ENCODE measurements at regions not wholly inside any gene's neighbourhood (a gene's known extent, or its start where the extent isn't known, plus 50 kb on each side); places are given as distances from the start of the nearest gene placed in this dataset.
"Not testable (repeated sequence)": the region's sequence is repeated elsewhere in the genome, so short reads cannot be mapped to it uniquely, and the experiment has no call there.

DNA sequence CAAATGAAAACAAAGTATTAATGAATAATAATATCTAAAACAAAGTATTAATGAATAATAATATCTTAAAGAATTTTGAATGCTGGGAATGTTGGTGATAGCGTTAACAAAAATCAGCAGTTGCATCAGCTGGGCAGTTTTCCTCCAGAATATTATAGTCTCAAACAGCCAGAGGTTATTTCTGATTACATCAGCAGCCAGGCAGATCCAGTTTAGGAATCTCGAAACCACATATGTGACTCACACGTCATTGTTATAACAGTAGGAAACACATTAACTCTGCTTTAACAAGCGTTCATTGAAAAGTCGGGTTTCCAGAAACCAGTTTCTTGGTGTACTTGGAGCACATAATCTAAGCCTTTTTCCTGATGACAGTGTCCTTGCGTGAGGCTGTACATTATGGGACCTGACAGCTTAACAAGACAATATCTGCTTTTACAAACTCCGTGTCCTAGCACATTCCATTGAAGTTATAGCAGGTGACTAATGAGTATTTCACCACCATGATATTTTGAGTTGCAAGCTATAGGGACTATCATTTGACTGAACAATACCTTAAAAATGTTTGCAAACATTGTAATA lies 559.5 kb upstream of the KLF4 start:
- intact Hi-C loops (cut with micrococcal nuclease): no loop called here
- Mint-ChIP-seq H3K4me1 (ENCODE audit: low read depth) (no peaks in the 10 kb centered on the region), H3K27ac (no peak overlapping the region), H3K9me3 (peaks cover 9% of the 10 kb centered on the region), H3K4me3 (ENCODE audit: low read depth) (no peak overlapping the region), H3K36me3 (ENCODE audit: low read depth) (no peaks in the 10 kb centered on the region), H3K27me3 (ENCODE audit: low read depth) (no peaks in the 10 kb centered on the region)
- DNase-seq (ENCODE audit: low spot score): no peak

GRCh38 chr9:108048406-108049025 lies 558.9 kb upstream of the KLF4 start:
- DNase-seq (ENCODE audit: low spot score): no peak
- Mint-ChIP-seq H3K4me3 (ENCODE audit: low read depth) (no peak overlapping the region), H3K27me3 (ENCODE audit: low read depth) (no peaks in the 10 kb centered on the region), H3K9me3 (peaks cover 12% of the 10 kb centered on the region), H3K27ac (no peak overlapping the region), H3K4me1 (ENCODE audit: low read depth) (no peaks in the 10 kb centered on the region), H3K36me3 (ENCODE audit: low read depth) (no peaks in the 10 kb centered on the region)
- intact Hi-C loops (cut with micrococcal nuclease): no loop called here

DNA sequence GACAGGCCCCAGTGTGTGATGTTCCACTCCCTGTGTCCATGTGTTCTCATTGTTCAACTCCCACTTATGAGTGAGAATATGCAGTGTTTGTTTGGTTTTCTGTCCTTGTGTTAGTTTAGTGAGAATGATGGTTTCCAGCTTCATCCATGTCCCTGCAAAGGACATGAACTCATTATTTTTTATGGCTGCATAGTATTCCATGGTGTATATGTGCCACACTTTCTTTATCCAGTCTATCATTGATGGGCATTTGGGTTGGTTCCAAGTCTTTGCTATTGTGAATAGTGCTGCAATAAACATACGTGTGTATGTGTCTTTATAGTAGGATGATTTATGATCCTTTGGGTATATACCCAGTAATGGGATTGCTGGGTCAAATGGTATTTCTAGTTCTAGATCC lies 558.2 kb upstream of the KLF4 start:
- intact Hi-C loops (cut with micrococcal nuclease); H3K27ac Mint-ChIP-seq; H3K4me1 Mint-ChIP-seq (ENCODE audit: low read depth); H3K4me3 Mint-ChIP-seq (ENCODE audit: low read depth); H3K27me3 Mint-ChIP-seq (ENCODE audit: low read depth); H3K36me3 Mint-ChIP-seq (ENCODE audit: low read depth); DNase-seq (ENCODE audit: low spot score): not testable (repeated sequence)
- peaks cover 13% of the 10 kb centered on the region for H3K9me3 Mint-ChIP-seq

DNA sequence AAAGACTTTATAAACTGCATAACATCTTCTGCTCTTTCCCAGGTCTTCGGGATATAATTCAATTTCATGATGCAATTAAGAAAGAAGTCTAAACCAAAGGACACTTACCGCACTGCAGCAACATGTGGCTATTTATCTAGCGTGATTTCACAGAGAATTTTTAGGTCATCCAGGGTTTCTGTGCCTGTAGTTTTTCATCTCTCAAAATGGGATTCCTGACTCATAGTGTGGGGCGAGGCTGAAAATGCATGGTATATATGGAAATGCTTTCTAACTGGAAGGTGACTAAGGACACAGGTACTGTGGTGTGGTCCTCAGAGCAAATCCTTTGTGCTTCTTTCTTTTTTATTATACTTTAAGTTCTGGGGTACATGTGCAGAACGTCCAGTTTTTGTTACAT lies 557.7 kb upstream of the KLF4 start:
- Mint-ChIP-seq H3K27me3 (ENCODE audit: low read depth) (no peaks in the 10 kb centered on the region), H3K4me3 (ENCODE audit: low read depth) (no peak overlapping the region), H3K36me3 (ENCODE audit: low read depth) (no peaks in the 10 kb centered on the region), H3K27ac (no peak overlapping the region), H3K9me3 (peaks cover 13% of the 10 kb centered on the region), H3K4me1 (ENCODE audit: low read depth) (no peaks in the 10 kb centered on the region)
- intact Hi-C loops (cut with micrococcal nuclease): no loop called here
- no peak for DNase-seq (ENCODE audit: low spot score)

DNA sequence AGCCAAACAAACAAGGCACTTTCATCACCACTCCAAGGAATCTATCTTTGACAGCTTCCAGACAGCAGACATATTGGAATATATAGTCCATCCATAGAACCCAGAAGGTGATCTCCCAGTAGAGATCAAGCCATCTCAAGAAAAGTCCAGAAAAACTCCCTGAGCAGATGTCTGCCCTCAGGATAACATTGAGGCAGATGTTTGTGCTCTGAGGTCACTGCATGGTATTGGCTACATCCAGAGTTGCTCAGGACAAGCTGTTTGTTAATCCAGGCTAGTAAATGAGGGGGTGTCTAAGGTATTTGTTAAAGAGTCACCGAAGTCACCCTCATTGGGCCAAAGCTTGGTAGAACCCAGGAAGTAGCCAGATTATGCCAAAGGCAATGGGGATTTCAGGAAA lies 556.3 kb upstream of the KLF4 start:
- peaks cover 9% of the 10 kb centered on the region for H3K9me3 Mint-ChIP-seq
- H3K27ac Mint-ChIP-seq: no peak overlapping the region
- DNase-seq (ENCODE audit: low spot score): no peak
- H3K36me3 Mint-ChIP-seq (ENCODE audit: low read depth): no peaks in the 10 kb centered on the region
- intact Hi-C loops (cut with micrococcal nuclease): no loop called here
- H3K27me3 Mint-ChIP-seq (ENCODE audit: low read depth): no peaks in the 10 kb centered on the region
- no peaks in the 10 kb centered on the region for H3K4me1 Mint-ChIP-seq (ENCODE audit: low read depth)
- no peak overlapping the region for H3K4me3 Mint-ChIP-seq (ENCODE audit: low read depth)

GRCh38 chr9:108043585-108043984 lies 554.0 kb upstream of the KLF4 start:
- no peaks in the 10 kb centered on the region for H3K36me3 Mint-ChIP-seq (ENCODE audit: low read depth)
- H3K4me3 Mint-ChIP-seq (ENCODE audit: low read depth): no peak overlapping the region
- peaks cover 12% of the 10 kb centered on the region for H3K9me3 Mint-ChIP-seq
- no peaks in the 10 kb centered on the region for H3K27me3 Mint-ChIP-seq (ENCODE audit: low read depth)
- H3K27ac Mint-ChIP-seq: no peak overlapping the region
- H3K4me1 Mint-ChIP-seq (ENCODE audit: low read depth): no peaks in the 10 kb centered on the region
- no peak for DNase-seq (ENCODE audit: low spot score)
- intact Hi-C loops (cut with micrococcal nuclease): no loop called here

GRCh38 chr9:108041551-108041950 lies 552.0 kb upstream of the KLF4 start:
- Mint-ChIP-seq H3K27me3 (ENCODE audit: low read depth) (no peaks in the 10 kb centered on the region), H3K36me3 (ENCODE audit: low read depth) (no peaks in the 10 kb centered on the region), H3K9me3 (peaks cover 9% of the 10 kb centered on the region), H3K4me3 (ENCODE audit: low read depth) (no peak overlapping the region), H3K4me1 (ENCODE audit: low read depth) (no peaks in the 10 kb centered on the region), H3K27ac (no peak overlapping the region)
- DNase-seq (ENCODE audit: low spot score): no peak
- intact Hi-C loops (cut with micrococcal nuclease): no loop called here

DNA sequence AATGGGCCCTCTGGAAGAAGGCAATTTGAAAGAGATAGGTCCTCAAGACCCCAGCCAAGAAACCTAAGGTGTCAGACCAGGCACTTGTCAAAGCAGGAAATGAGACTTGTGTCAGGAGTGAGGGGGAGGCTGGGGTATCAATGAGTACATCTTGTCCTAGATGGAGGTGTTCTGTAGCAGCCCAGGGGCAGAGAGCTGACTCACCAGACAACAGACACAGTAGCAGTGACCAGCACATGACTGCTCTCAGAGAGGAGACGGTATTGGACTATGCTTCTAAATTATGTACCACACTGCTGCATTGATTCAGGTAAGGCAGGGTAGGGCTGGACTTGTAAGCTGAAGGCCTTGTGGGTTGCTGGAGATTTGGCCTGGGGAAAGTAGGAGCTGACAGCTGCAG lies 551.2 kb upstream of the KLF4 start:
- H3K9me3 Mint-ChIP-seq: peaks cover 9% of the 10 kb centered on the region
- no peaks in the 10 kb centered on the region for H3K36me3 Mint-ChIP-seq (ENCODE audit: low read depth)
- no peak overlapping the region for H3K4me3 Mint-ChIP-seq (ENCODE audit: low read depth)
- DNase-seq (ENCODE audit: low spot score): no peak
- H3K27ac Mint-ChIP-seq: no peak overlapping the region
- H3K27me3 Mint-ChIP-seq (ENCODE audit: low read depth): no peaks in the 10 kb centered on the region
- H3K4me1 Mint-ChIP-seq (ENCODE audit: low read depth): no peaks in the 10 kb centered on the region
- intact Hi-C loops (cut with micrococcal nuclease): no loop called here

DNA sequence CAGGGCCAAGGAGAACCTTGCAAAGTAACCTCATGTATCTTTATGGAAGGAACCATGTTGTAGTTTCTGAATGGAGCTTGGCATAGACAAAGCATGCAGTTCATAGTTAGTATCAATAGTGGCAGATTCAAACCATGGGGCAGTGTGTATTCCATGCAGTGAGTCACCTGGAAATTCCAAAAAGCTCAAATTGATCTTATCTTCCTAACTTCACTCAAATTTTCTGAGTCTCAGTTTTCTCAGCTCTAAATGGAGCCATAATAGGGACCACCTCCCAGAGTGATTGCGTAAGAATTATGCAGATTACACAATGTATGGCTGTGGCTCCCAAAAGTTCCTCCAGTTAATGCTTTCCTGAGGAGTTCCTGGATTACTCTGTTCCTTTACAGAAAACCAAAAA lies 549.9 kb upstream of the KLF4 start:
- no peak for DNase-seq (ENCODE audit: low spot score)
- Mint-ChIP-seq H3K4me3 (ENCODE audit: low read depth) (no peak overlapping the region), H3K9me3 (peaks cover 9% of the 10 kb centered on the region), H3K27me3 (ENCODE audit: low read depth) (no peaks in the 10 kb centered on the region), H3K36me3 (ENCODE audit: low read depth) (no peaks in the 10 kb centered on the region), H3K27ac (no peak overlapping the region), H3K4me1 (ENCODE audit: low read depth) (no peaks in the 10 kb centered on the region)
- intact Hi-C loops (cut with micrococcal nuclease): no loop called here

- Mint-ChIP-seq H3K9me3 (peaks cover 9% of the 10 kb centered on the region), H3K4me1 (ENCODE audit: low read depth) (no peaks in the 10 kb centered on the region), H3K4me3 (ENCODE audit: low read depth) (no peak overlapping the region), H3K27me3 (ENCODE audit: low read depth) (no peaks in the 10 kb centered on the region), H3K27ac (no peak overlapping the region), H3K36me3 (ENCODE audit: low read depth) (no peaks in the 10 kb centered on the region)
- intact Hi-C loops (cut with micrococcal nuclease): no loop called here
- DNase-seq (ENCODE audit: low spot score): no peak
Observed at GRCh38 chr9:108039012-108039411, 549.4 kb upstream of the KLF4 start.

DNA sequence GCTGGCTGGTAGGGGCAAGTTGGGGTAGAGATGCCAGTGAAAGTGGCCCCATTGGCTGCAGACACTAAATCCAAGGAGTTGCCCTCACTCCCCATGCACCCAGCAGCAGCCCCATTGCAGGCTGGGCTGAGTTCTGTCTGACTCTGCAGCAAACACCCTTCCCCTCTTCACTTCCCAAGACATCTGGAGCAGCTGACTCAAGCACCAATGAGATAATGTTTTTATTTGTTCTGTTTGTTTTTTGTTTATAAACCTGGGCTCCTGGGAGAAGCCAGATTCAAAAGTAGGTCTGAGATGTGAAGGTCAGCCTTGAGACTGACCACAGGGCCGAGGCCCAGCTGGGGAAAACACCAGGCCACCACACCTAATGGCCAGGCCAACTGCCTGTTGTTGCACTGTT lies 545.9 kb upstream of the KLF4 start:
- intact Hi-C loops (cut with micrococcal nuclease): no loop called here
- H3K9me3 Mint-ChIP-seq: peaks cover 14% of the 10 kb centered on the region
- H3K4me3 Mint-ChIP-seq (ENCODE audit: low read depth): no peak overlapping the region
- no peak for DNase-seq (ENCODE audit: low spot score)
- H3K27ac Mint-ChIP-seq: no peak overlapping the region
- no peaks in the 10 kb centered on the region for H3K27me3 Mint-ChIP-seq (ENCODE audit: low read depth)
- no peaks in the 10 kb centered on the region for H3K36me3 Mint-ChIP-seq (ENCODE audit: low read depth)
- no peaks in the 10 kb centered on the region for H3K4me1 Mint-ChIP-seq (ENCODE audit: low read depth)

- Mint-ChIP-seq H3K4me1 (ENCODE audit: low read depth) (no peaks in the 10 kb centered on the region), H3K4me3 (ENCODE audit: low read depth) (no peak overlapping the region), H3K27me3 (ENCODE audit: low read depth) (no peaks in the 10 kb centered on the region), H3K27ac (no peak overlapping the region), H3K36me3 (ENCODE audit: low read depth) (no peaks in the 10 kb centered on the region), H3K9me3 (peaks cover 14% of the 10 kb centered on the region)
- intact Hi-C loops (cut with micrococcal nuclease): no loop called here
- no peak for DNase-seq (ENCODE audit: low spot score)
Observed at GRCh38 chr9:108033976-108034964, 544.7 kb upstream of the KLF4 start.

- H3K4me3 Mint-ChIP-seq (ENCODE audit: low read depth); intact Hi-C loops (cut with micrococcal nuclease); H3K9me3 Mint-ChIP-seq; H3K36me3 Mint-ChIP-seq (ENCODE audit: low read depth); H3K4me1 Mint-ChIP-seq (ENCODE audit: low read depth); DNase-seq (ENCODE audit: low spot score); H3K27ac Mint-ChIP-seq; H3K27me3 Mint-ChIP-seq (ENCODE audit: low read depth): not testable (repeated sequence)
Observed at GRCh38 chr9:108032079-108032478, 542.5 kb upstream of the KLF4 start.
